ENCODE measurements at regions not wholly inside any gene's neighbourhood (a gene's known extent, or its start where the extent isn't known, plus 50 kb on each side); places are given as distances from the start of the nearest gene placed in this dataset.

DNA sequence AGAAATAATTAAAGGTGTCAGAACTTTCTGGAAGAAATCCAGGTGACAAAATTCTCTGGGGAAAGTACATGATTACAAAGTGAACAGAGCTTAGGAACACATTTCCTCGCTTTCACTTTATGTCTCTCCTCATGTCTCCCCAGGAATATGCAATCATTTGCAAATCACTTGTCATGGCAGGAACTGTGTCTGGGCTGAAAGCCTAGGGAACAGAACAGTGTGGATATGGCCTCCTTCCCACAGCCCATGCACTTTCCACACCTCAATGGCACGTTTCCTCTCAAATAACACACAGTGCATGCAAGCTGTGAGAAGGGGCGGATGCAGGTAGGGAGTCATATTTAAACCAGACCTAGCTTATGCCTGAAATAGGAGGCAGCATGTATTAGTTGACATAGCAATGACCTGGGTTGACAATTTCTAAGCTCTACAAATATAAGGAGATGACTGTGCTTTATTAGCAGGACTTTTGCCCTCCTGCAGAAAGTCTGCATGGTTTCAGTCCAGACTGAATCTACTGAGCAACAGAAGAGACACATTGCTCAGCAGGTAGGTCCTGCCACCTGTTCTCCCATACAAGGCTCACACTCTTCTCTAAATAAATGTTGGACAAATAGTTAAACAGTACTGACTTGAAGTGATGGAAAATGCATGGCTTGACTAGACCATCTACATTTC lies 236.0 kb upstream of the ELAC2 start:
- DNase-seq (ENCODE audit: low read depth), result no peak
- H3K4me3 ChIP-seq (ENCODE audit: low read depth, low read length), result no peak overlapping the region
- TF ChIP-seq, protein P1, sequence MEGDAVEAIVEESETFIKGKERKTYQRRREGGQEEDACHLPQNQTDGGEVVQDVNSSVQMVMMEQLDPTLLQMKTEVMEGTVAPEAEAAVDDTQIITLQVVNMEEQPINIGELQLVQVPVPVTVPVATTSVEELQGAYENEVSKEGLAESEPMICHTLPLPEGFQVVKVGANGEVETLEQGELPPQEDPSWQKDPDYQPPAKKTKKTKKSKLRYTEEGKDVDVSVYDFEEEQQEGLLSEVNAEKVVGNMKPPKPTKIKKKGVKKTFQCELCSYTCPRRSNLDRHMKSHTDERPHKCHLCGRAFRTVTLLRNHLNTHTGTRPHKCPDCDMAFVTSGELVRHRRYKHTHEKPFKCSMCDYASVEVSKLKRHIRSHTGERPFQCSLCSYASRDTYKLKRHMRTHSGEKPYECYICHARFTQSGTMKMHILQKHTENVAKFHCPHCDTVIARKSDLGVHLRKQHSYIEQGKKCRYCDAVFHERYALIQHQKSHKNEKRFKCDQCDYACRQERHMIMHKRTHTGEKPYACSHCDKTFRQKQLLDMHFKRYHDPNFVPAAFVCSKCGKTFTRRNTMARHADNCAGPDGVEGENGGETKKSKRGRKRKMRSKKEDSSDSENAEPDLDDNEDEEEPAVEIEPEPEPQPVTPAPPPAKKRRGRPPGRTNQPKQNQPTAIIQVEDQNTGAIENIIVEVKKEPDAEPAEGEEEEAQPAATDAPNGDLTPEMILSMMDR (IDR thresholded peaks at IDR 0.05; ENCODE audit: low read depth, low read length, missing control alignments), result no peak

DNA sequence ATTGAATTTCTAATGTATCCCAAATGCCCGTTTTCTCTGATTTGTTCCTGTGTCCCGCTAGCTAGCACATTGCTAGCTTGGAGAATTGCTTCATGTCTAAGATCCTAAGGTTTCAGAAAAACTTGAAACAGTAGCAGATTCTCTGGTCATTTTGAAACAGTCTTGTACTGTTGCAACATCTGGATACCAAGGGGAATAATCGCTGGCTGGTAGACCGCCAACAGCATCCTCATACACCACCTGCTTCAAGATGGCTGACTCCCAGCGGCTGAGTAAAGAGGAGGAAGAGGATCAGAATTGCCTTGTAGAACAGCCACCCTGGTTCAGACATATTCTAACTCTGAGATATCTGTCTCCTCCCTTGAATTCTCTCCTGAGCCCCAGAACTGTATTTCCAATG lies 226.7 kb upstream of the ELAC2 start:
- no peak for DNase-seq (ENCODE audit: low read depth)
- no peak overlapping the region for H3K4me3 ChIP-seq (ENCODE audit: low read depth, low read length)
- TF ChIP-seq, protein P1 (IDR thresholded peaks at IDR 0.05; ENCODE audit: low read depth, low read length, missing control alignments), result no peak

DNA sequence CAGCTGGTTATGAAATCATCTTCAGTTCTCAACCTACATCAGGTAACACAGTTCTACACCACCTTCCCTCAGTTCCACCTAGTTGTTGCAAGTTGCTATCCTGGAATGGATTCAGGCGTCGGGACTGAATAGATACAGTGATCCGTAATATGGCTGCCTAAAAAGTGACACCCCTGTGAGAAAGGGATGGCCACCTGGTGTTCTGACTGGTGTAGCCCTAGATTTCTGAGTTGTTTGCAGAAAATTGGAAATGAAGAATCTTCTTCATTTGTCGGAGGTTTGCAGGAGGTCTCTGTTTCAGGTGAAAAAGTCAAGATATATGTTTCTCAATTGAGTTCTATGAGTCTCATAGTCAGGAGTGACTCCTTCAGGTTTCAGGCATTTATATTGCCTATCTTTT lies 225.8 kb upstream of the ELAC2 start:
- H3K4me3 ChIP-seq (ENCODE audit: low read depth, low read length), result no peak overlapping the region
- no peak for DNase-seq (ENCODE audit: low read depth)
- TF ChIP-seq, protein P1 (IDR thresholded peaks at IDR 0.05; ENCODE audit: low read depth, low read length, missing control alignments), result no peak

DNA sequence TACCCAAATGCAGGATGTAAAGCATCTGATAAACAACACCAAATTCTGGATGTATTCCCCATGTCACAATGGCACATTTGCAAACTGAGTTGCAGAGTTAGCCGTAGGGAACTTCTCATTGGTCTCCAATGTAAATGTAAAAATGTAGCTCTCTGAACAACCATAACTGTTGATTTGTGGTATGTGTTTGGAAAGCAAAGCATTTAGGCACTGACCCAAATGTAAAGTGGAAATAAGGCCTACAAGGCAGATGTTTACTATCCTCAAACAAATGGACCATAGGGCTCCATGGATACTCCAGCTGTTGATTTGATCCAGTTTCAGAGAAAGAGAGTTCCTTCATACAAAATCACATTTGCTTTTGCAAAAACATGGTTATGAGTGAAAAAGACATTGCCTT lies 223.0 kb upstream of the ELAC2 start:
- TF ChIP-seq, protein P1 (IDR thresholded peaks at IDR 0.05; ENCODE audit: low read depth, low read length, missing control alignments), result no peak
- no peak overlapping the region for H3K4me3 ChIP-seq (ENCODE audit: low read depth, low read length)
- no peak for DNase-seq (ENCODE audit: low read depth)

DNA sequence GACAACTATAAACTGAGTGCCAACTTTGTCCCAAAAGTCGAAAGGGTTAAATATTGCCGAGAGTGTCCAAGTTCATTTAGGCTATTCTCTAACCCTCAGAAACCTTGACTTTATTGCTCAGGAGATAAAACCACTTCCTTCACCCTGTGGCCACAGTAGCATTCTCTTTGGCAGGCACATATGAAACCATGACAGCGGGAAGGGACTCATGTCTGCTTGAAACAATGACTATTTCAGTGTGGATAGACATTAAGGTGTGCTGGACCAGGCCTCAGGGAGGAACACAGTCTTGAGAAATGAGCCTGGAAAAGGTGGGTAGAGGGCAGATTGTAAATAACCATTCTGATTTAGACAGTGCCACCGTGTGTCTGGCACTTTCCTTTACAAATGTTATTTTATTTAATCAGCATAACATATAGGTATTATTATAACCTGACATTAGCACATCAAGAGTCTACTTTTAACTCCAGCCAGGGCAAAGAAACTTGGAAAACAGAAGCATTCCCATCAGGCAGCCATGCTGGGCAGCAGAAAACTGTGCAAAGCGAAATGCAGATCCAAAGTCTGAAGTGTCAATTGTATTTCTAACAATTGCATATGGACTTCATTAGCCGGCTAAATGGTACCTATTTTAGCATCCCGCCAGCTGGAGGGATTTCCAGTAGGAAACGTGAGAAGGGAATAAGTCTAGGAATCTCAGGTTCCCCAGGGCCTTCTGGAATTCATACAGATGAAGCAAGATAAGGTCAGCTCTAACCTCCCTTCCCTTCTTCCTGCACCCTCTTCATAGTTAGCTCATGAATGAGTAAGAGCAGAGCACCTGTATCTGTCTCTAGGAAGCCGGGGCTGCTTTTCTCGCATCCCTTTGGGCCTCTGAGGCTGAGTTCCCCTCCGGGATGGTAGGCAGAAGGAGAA lies 212.8 kb upstream of the ELAC2 start:
- no peak overlapping the region for H3K4me3 ChIP-seq (ENCODE audit: low read depth, low read length)
- TF ChIP-seq, protein P1 (IDR thresholded peaks at IDR 0.05; ENCODE audit: low read depth, low read length, missing control alignments), result no peak
- no peak for DNase-seq (ENCODE audit: low read depth)

DNA sequence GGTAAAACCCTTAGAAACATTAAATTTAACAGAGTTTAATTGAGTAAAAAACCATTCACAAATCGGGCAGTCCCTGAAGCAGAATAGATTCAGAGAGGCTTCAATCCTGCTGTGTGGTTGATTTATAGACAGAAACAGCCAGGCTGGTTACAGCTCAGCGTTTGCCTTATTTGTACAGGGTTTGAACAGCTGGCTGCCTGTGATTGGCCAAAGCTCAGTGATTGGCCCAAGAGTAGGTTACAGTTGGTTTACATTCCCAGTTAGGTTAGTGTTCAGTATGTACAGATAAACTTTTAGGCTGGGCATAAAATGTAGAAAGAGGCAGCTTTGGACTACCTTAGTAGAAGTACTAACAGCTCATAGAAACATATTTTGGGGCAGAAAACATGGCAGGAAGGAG lies 210.4 kb upstream of the ELAC2 start:
- DNase-seq (ENCODE audit: low read depth), result no peak
- no peak overlapping the region for H3K4me3 ChIP-seq (ENCODE audit: low read depth, low read length)
- TF ChIP-seq, protein P1 (IDR thresholded peaks at IDR 0.05; ENCODE audit: low read depth, low read length, missing control alignments), result no peak

All from GM12864 (cell line).